K562 (cell line): ENCODE measurements at regions not wholly inside any gene's neighbourhood (a gene's known extent, or its start where the extent isn't known, plus 50 kb on each side); places are given as distances from the start of the nearest gene placed in this dataset.

Source experiments
- ATAC-seq: fragments of 200-7000 bp; cut with Tn5 transposase; 3 replicates; pipeline ENCODE4 v1.9.1; 2020; ENCODE audit warnings: moderate library complexity
- BruUV-seq: library from RNA; stranded (reverse); fragments of 400-500 nt; replicated peaks from 2 replicates; lab custom pipeline; 2021; lab: Mats Ljungman, UMichigan
- CTCF ChIA-PET: fragments of 300-600 bp; formaldehyde crosslinking; extraction: SDS; loops from one replicate; lab custom pipeline; 2021; ENCODE audit warnings: low intra/inter-chr PET ratio; lab: Yijun Ruan, JAX
- POLR2A ChIA-PET: fragments of 300-600, 350-650 bp; sonication (Branson Sonifier 250); formaldehyde crosslinking; extraction: SDS; loops from one replicate; lab custom pipeline; 2021; ENCODE audit warnings: antibody characterized with exemption, inconsistent platforms; lab: Yijun Ruan, JAX
- DNase-seq, 4 experiments: peaks; one replicate each; pipeline versions ENCODE4 v3.0.0 to v3.0.0-alpha.2; 2011 to 2018; ENCODE audit warnings: low spot score in 3 of 4, mixed read lengths in 3 of 4; ENCODE audit errors: extremely low read depth in 1 of 4
- FAIRE-seq: peaks from 2 replicates; lab custom pipeline; 2011; peaks lifted over from hg19 to GRCh38; lab: Jason Lieb, UNC
- H2AFZ ChIP-seq: 2 replicates; pipeline ENCODE4 v1.6.0; 2011; ENCODE audit warnings: low read depth, low read length, control low read depth, inconsistent platforms
- H3K27ac ChIP-seq: fragments of 200-600 bp; 3 replicates; pipeline ENCODE4 v1.8.0; 2011; ENCODE audit warnings: low read depth, mild to moderate bottlenecking, control low read depth, inconsistent platforms, low read length, moderate library complexity, mixed read lengths; ENCODE audit errors: extremely low read depth
- H3K27me3 ChIP-seq, 2 experiments: fragments of 300-600 bp in 1 of 2; 2 replicates in 1 of 2; 3 replicates in 1 of 2; pipeline versions ENCODE4 v1.6.0 to v1.8.0; 2011; ENCODE audit warnings: inconsistent platforms in 2 of 2, low read length in 2 of 2, mild to moderate bottlenecking in 1 of 2, mixed read lengths in 1 of 2, moderate library complexity in 1 of 2; ENCODE audit not compliant: control insufficient read depth in 2 of 2, insufficient read depth in 2 of 2
- H3K36me3 ChIP-seq: fragments of 300-600 bp; 3 replicates; pipeline ENCODE4 v1.8.0; 2011; ENCODE audit warnings: mild to moderate bottlenecking, low read length, inconsistent platforms; ENCODE audit not compliant: control insufficient read depth, insufficient read depth
- H3K4me1 ChIP-seq, 2 experiments: fragments of 200-600 bp in 1 of 2; replicated peaks in 1 of 2; 2 replicates in 1 of 2; 3 replicates in 1 of 2; pipeline versions ENCODE4 v1.5.1 to v1.8.0; 2011; ENCODE audit warnings: inconsistent platforms in 2 of 2, low read length in 2 of 2, mild to moderate bottlenecking in 1 of 2, mixed read lengths in 1 of 2, moderate library complexity in 1 of 2; ENCODE audit not compliant: control insufficient read depth in 2 of 2, insufficient read depth in 2 of 2
- H3K4me2 ChIP-seq: 2 replicates; pipeline ENCODE4 v1.6.1; 2011; ENCODE audit warnings: low read length, control low read depth, inconsistent platforms, mixed read lengths; ENCODE audit not compliant: insufficient read depth
- H3K4me3 ChIP-seq: fragments of 200-600 bp; sonication (generic), shearing (Covaris generic); 2 replicates; pipeline ENCODE4 v1.5.1; 2016; ENCODE audit warnings: control low read depth, inconsistent platforms
- H3K79me2 ChIP-seq: fragments of 200-600 bp; 3 replicates; pipeline ENCODE4 v1.8.0; 2011; ENCODE audit warnings: low read length, inconsistent platforms; ENCODE audit not compliant: control insufficient read depth, insufficient read depth
- H3K9ac ChIP-seq, 2 experiments: 2 replicates each; pipeline versions ENCODE4 v1.6.0 to v1.6.1; 2011; ENCODE audit warnings: low read depth in 2 of 2, low read length in 2 of 2, control low read depth in 1 of 2, inconsistent platforms in 1 of 2, mild to moderate bottlenecking in 1 of 2, mixed read lengths in 1 of 2; ENCODE audit not compliant: insufficient read depth in 1 of 2
- H3K9me1 ChIP-seq: one replicate; pipeline ENCODE4 v1.6.0; 2011; ENCODE audit warnings: inconsistent platforms, mild to moderate bottlenecking, low read length, moderate library complexity; ENCODE audit not compliant: control insufficient read depth, insufficient read depth
- H3K9me3 ChIP-seq: replicated peaks from 2 replicates; pipeline ENCODE4 v1.5.1; 2011; ENCODE audit warnings: low read depth, low read length, inconsistent platforms; ENCODE audit not compliant: control insufficient read depth, insufficient read depth
- H4K20me1 ChIP-seq: replicated peaks from 2 replicates; pipeline ENCODE4 v1.6.1; 2011; ENCODE audit warnings: low read length, inconsistent platforms, mixed read lengths; ENCODE audit not compliant: control insufficient read depth, insufficient read depth
- COPS2 ChIP-seq: fragments of 450-650 bp; conservative IDR thresholded peaks from 2 replicates; pipeline ENCODE4 v1.6.1; 2016; ENCODE audit warnings: mild to moderate bottlenecking, moderate library complexity
- PTRF ChIP-seq: fragments of 450-650 bp; IDR thresholded peaks from 2 replicates; pipeline ENCODE4 v1.6.1; 2016; ENCODE audit warnings: mild to moderate bottlenecking, missing genetic modification characterization, missing compliant biosample characterization
- SFPQ ChIP-seq: fragments of 200-400 bp; formaldehyde crosslinking; IDR thresholded peaks from 2 replicates; pipeline ENCODE4 v1.6.1; 2017; ENCODE audit warnings: mild to moderate bottlenecking, low read depth, low read length, moderate library complexity
- SRSF1 ChIP-seq: fragments of 200-400 bp; formaldehyde crosslinking; IDR thresholded peaks from 2 replicates; pipeline ENCODE4 v1.6.1; 2017; ENCODE audit warnings: mild to moderate bottlenecking, low read depth, low read length, moderate library complexity
- TCF7L2 ChIP-seq: fragments of 150-350 bp; IDR thresholded peaks from 2 replicates; pipeline ENCODE4 v1.6.1; 2016; ENCODE audit warnings: low read depth, mild to moderate bottlenecking, low read length, moderate library complexity
- ZFP1 ChIP-seq: fragments of 450-650 bp; formaldehyde crosslinking; IDR thresholded peaks from 2 replicates; pipeline ENCODE4 v1.4.0; 2020; ENCODE audit warnings: mild to moderate bottlenecking, mixed read lengths
- WGBS: fragments of 100-300 bp; shearing (Covaris generic); methylation state at CpG from one replicate; pipeline ENCODE4 v1.1.6; 2016; ENCODE audit warnings: low coverage, mixed read lengths; ENCODE audit not compliant: insufficient coverage; ENCODE audit errors: missing lambda C conversion rate; 5-methylcytosine and 5-hydroxymethylcytosine counted together
- in situ Hi-C: fragments of 300-500 bp; cut with MboI; formaldehyde crosslinking; loops from 4 replicates; pipeline ENCODE4 v1.15.0; 2018; ENCODE audit warnings: inconsistent platforms, mixed read lengths
- intact Hi-C: fragments of 100-400 bp; cut with micrococcal nuclease; formaldehyde crosslinking; loops from 2 replicates; pipeline ENCODE4 v1.14.2; 2022
- TF ChIP-seq, protein P1 (sequence below): sonication (generic); formaldehyde crosslinking; IDR thresholded peaks from 2 replicates; pipeline ENCODE4 v1.8.0; 2022; ENCODE audit warnings: mild to moderate bottlenecking, missing genetic modification reagents

DNA sequence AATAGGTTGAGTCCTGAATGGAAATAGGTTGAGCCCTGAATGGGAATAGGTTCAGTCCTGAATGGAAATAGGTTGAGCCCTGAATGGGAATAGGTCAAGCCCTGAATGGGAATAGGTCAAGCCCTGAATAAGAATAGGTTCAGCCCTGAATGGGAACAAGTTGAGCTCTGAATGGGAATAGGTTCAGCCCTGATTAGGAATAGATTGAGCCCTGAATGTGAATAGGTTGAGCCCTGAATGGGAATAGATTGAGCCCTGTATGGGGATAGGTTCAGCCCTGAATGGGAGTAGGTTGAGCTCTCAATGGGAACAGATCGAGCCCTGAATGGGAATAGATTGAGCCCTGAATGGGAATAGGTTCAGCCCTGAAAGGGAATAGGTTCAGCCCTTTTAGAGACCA, 590.8 kb upstream of the ADAMTS16 start:
- ChIA-PET CTCF (no interaction called here), POLR2A (no interaction called here)
- Histone ChIP-seq H3K27me3 (no peaks in the 10 kb centered on the region), H3K9ac (no peak overlapping the region), H2AFZ (no peak overlapping the region), H3K27ac (no peak overlapping the region), H3K9me1 (no peaks in the 10 kb centered on the region), H3K79me2 (no peaks in the 10 kb centered on the region), H3K4me3 (no peak overlapping the region), H3K4me1 (no peaks in the 10 kb centered on the region), H3K4me2 (no peak overlapping the region), H3K36me3 (no peaks in the 10 kb centered on the region), H3K9me3 (no peaks in the 10 kb centered on the region)
- no peak for ATAC-seq
- in situ Hi-C loops, result no loop called here
- 0% methylated on average over 1 of the region's 1 CpG for WGBS
- BruUV-seq, result no TSS peak
- no peak for DNase-seq
- intact Hi-C loops, result no loop called here
- TF ChIP-seq COPS2 (no peak), SFPQ (no peak), TCF7L2 (no peak), ZFP1 (CRISPR knock-in tag) (no peak), PTRF (tag) (no peak), SRSF1 (no peak)
- TF ChIP-seq, protein P1, sequence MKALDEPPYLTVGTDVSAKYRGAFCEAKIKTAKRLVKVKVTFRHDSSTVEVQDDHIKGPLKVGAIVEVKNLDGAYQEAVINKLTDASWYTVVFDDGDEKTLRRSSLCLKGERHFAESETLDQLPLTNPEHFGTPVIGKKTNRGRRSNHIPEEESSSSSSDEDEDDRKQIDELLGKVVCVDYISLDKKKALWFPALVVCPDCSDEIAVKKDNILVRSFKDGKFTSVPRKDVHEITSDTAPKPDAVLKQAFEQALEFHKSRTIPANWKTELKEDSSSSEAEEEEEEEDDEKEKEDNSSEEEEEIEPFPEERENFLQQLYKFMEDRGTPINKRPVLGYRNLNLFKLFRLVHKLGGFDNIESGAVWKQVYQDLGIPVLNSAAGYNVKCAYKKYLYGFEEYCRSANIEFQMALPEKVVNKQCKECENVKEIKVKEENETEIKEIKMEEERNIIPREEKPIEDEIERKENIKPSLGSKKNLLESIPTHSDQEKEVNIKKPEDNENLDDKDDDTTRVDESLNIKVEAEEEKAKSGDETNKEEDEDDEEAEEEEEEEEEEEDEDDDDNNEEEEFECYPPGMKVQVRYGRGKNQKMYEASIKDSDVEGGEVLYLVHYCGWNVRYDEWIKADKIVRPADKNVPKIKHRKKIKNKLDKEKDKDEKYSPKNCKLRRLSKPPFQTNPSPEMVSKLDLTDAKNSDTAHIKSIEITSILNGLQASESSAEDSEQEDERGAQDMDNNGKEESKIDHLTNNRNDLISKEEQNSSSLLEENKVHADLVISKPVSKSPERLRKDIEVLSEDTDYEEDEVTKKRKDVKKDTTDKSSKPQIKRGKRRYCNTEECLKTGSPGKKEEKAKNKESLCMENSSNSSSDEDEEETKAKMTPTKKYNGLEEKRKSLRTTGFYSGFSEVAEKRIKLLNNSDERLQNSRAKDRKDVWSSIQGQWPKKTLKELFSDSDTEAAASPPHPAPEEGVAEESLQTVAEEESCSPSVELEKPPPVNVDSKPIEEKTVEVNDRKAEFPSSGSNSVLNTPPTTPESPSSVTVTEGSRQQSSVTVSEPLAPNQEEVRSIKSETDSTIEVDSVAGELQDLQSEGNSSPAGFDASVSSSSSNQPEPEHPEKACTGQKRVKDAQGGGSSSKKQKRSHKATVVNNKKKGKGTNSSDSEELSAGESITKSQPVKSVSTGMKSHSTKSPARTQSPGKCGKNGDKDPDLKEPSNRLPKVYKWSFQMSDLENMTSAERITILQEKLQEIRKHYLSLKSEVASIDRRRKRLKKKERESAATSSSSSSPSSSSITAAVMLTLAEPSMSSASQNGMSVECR (CRISPR knock-in tag), result no peak
- TF ChIP-seq, all 486 proteins: peak for 0
- no peak for FAIRE-seq
- H4K20me1 ChIP-seq, result no peaks in the 10 kb centered on the region
